ENCODE measurements at regions not wholly inside any gene's neighbourhood (a gene's known extent, or its start where the extent isn't known, plus 50 kb on each side); places are given as distances from the start of the nearest gene placed in this dataset.

- DNase-seq (ENCODE audit: low read depth): no peak
Observed at GRCh38 chr22:47647720-47648119, 885.3 kb downstream of the TBC1D22A start.

- DNase-seq (ENCODE audit: low read depth): no peak
Observed at GRCh38 chr22:47647181-47647580, 884.7 kb downstream of the TBC1D22A start.

DNA sequence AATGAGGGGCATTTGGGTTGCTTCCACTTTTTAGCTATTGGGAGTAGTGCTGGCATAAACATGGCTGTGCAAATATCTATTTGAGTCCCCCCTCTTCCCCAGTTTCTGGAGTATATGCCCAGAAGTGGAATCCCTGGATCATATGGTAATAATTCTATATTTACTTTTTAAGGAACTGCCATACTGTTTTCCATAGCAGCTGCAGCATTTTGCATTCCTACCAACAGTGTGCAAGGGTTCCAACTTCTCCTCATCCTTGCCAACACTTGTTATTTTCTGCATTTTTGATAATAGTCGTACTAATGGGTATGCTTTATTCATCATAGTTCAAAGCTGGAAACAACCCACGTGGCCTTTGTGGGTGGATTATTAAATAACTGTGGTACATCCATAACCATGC, 883.5 kb downstream of the TBC1D22A start:
- no peak for DNase-seq (ENCODE audit: low read depth)

- peak; percentile 35 for DNase-seq (ENCODE audit: low read depth)
Observed at GRCh38 chr22:47645450-47645914, 883.0 kb downstream of the TBC1D22A start.

GRCh38 chr22:47634347-47634746, 871.9 kb downstream of the TBC1D22A start:
- no peak for DNase-seq (ENCODE audit: low read depth)

- DNase-seq (ENCODE audit: low read depth): no peak
Observed at GRCh38 chr22:47633111-47633510, 870.7 kb downstream of the TBC1D22A start.

GRCh38 chr22:47632701-47633100, 870.3 kb downstream of the TBC1D22A start:
- peak; percentile 34 for DNase-seq (ENCODE audit: low read depth)

DNA sequence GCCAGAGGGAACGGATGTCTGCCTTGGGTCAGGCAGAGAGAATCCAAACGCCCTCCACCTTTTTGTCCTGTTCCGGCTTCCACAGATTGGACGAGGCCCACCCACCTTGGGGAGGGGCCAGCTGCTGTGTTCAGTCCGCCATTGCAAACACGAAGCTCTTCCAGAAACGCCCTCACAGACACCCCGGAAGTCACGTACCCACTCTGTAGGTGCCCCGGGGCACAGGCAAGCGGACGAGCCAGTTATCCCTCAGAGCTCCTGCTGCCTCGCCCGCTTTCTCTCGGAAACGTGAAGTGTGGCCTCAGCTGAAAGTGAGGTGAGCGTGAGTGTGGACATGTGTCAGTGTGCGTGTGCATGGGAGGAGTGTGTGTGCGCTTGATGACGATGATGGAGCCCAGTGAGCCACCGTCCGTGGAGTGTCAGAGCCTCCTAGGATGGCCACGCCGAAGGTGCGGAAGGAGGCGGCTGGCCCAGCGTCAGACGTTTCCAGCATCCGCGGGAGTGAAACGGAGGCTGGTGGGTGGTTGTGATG, 869.2 kb downstream of the TBC1D22A start:
- peak; percentile 95 for DNase-seq (ENCODE audit: low read depth)

DNA sequence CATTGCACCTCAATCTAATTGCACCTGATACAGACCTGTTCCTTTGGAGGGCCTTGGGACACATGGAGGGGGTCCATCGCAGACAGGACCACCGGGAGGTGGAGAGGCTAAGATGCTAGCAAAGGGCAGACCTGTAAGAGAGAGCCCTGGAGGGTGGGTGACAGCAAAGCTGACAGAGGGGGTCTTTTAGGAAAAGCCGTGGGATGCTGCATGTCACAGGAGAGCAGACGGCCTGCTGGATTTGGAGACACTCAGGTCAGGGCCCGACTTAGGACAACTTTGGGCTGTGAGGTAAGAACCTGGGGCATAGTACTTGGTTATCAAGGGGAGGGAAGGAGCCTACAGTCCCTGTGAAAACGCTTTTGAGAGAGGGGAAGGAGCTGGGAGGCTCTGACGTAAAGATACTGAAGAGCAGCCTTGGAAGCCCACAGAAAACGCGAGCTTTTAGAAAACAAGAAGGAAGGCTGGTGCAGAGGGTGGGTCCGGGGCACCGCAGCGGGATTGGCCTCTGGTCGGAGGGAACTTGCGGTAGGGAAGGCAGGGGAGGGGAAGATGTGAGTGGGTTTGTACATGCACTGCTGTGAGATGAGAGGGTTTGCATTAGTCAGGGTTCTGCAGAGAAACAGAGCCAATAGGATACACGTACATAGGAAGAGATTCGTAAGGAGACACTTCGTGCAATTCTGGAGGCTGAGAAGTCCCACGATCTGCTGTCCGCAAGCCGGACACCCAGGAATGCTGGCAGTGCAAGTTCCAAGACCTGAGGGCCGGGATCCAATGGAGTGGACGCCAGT, 868.5 kb downstream of the TBC1D22A start:
- no peak for DNase-seq (ENCODE audit: low read depth)

GRCh38 chr22:47629791-47630655, 867.6 kb downstream of the TBC1D22A start:
- no peak for DNase-seq (ENCODE audit: low read depth)

DNA sequence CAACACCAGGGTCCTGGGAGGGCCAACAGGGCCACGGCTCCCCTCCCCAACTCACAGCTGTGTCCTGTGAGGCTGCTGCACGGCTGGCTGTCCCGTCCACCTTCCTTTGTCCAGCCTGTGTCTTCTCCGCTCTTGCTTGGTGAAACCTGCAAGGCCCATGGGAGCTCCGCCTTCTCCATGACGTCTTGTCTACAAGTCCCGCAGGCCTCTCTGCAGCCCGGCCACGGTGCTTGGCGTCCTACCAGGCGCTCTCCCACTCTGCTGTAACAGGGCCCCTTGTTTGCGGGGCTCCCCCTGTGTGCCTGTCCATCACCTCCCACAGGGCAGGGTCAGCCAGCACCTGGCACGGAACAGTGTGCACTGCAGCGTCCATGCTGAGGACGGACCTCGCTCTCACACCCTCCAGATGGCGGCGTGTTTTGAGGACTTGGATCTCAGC, 866.8 kb downstream of the TBC1D22A start:
- DNase-seq (ENCODE audit: low read depth): no peak

- DNase-seq (ENCODE audit: low read depth): no peak
Observed at GRCh38 chr22:47628477-47629272, 866.2 kb downstream of the TBC1D22A start.

DNA sequence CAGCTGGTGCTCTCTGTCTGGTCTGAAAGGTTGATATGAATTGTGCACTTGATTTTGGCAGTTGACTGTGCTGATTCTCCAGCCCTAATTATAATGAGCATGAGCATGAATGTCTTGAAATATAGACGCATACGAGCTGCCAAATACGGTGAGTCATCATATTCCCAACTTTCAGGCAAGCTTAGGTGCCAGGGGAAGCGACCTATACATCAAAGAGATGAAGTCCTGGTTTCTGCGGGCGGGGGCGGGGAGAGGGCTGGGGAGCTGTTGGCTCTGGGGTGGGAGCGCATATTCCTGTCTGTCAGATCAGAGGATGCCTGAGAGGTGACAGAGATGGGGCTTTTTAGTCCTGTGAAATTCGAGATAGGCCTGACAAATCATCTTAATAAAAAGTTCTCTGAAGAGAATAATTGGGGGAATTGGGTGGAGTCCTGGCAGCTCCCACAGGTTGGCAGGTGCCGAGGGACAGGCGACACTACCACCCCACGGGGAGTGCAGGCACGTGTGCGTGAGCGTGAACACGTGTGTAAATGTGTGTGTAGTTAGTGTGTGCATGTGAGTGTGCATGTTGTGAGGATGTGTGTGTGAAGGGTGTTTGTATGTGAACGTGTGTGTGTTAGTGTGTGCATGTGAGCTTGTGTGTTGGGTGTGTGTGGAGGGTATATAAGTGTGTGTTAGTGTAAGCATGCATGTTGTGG, 865.3 kb downstream of the TBC1D22A start:
- DNase-seq (ENCODE audit: low read depth): peak; percentile 59

GRCh38 chr22:47626428-47627390, 864.3 kb downstream of the TBC1D22A start:
- DNase-seq (ENCODE audit: low read depth): no peak

GRCh38 chr22:47625531-47626427, 863.3 kb downstream of the TBC1D22A start:
- no peak for DNase-seq (ENCODE audit: low read depth)

- DNase-seq (ENCODE audit: low read depth): no peak
Observed at GRCh38 chr22:47625013-47625385, 862.5 kb downstream of the TBC1D22A start.

- DNase-seq (ENCODE audit: low read depth): no peak
Observed at GRCh38 chr22:47624252-47625012, 862.0 kb downstream of the TBC1D22A start.

DNA sequence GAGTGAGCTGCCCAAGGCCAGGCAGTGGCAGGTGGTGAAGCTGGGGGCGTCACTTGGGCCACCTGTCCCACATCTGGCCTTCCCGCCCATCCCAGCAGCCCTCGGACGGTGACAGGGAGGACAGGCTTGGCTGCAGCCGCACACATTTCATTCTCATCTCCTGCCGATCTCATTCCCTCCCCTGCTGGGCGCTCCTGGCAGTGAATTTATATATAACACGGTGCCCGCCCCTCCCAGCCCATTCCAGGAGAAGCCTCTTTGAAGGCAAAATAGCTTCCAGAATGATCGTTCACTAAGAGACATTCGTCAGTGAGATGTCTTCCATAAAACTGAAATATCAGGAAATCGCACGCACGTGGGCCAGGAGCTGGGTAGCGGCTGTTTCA, 861.3 kb downstream of the TBC1D22A start:
- DNase-seq (ENCODE audit: low read depth): no peak
